ENCODE measurements at regions not wholly inside any gene's neighbourhood (a gene's known extent, or its start where the extent isn't known, plus 50 kb on each side); places are given as distances from the start of the nearest gene placed in this dataset.
"Not testable (repeated sequence)": the region's sequence is repeated elsewhere in the genome, so short reads cannot be mapped to it uniquely, and the experiment has no call there.

DNA sequence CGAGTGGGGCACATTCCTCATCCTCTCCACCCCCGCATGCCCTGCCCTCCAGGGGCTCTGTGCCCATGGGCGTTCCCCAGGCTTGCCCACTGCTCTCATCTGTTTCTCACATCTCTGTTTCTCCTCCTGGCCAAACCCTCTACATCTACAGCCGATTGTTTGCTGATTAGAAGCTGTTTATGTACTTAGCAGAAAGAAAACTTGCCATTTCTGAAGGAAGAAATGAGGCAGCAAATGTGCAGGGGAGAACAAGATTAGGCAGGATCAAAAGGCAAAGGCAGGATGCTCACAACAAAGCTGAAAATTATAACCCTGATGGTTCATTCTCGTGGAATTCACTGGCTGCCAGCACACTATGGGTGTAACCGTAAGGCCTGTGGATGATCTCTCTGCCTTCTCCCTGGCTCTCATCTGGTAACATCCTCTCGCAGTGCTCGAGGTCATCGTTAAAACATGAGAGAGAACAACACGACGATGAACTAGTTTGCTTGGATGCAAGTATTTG, 111.6 kb upstream of the KLF14 start:
- no peak for DNase-seq (ENCODE audit: low read depth in 4 of 4, low spot score in 3 of 4)

DNA sequence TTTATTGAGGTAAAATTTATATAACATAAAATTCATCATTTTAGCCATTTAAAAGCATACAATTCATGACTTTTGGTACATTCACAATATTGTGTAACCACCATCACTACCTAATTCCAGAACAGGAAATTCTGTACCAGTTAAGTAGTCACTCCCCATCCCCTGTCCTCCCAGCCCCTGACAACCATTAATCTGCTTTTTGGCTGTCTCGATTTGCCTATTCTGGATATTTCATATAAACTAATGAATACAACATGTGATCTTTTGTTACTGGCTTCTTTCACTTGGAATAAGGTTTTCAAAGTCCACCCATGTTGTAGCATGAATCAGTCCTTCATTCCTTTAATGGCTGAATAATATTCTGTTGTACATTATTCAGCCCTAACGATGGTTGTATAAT, 115.6 kb upstream of the KLF14 start:
- no peak for DNase-seq (ENCODE audit: low read depth in 4 of 4, low spot score in 3 of 4)

DNA sequence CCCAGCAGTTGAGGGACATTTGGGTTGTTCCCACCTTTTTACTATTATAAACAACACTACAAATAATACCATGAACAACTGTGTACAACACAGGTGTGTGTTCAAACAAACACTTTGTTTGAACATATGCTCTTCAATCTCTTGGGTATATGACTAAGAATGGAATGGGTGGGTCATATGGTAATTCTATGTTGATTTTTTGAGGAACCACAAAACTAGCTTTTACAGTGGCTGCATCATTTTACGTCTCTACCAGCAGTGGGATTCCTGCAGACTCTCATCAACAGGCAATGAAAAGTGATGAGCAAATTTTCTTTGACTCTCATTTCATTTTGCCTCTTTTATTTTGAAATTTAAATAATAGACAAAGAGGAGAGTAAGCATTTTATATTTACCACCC, 116.9 kb upstream of the KLF14 start:
- DNase-seq (ENCODE audit: low read depth in 4 of 4, low spot score in 3 of 4): no peak

DNA sequence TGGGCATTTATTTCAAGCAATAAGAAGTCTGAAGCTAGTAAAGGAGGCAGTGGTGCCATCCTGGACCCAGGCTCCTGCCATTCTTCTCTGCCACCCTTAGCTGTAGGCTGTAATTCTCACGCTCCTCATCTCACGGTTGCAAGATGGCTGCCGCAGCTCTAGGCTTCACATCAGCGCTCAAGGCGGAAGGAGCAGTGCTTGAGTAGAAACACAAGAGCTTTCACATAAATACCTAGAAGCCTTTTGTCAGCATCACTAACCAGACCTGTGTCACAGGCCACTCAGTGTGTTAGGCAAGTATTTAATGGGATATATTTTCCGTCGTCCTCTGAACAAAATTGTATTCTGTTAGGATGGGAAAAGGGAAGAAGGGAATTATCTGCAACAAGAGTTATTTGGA, 118.9 kb upstream of the KLF14 start:
- DNase-seq (ENCODE audit: low read depth in 4 of 4, low spot score in 3 of 4): no peak

DNA sequence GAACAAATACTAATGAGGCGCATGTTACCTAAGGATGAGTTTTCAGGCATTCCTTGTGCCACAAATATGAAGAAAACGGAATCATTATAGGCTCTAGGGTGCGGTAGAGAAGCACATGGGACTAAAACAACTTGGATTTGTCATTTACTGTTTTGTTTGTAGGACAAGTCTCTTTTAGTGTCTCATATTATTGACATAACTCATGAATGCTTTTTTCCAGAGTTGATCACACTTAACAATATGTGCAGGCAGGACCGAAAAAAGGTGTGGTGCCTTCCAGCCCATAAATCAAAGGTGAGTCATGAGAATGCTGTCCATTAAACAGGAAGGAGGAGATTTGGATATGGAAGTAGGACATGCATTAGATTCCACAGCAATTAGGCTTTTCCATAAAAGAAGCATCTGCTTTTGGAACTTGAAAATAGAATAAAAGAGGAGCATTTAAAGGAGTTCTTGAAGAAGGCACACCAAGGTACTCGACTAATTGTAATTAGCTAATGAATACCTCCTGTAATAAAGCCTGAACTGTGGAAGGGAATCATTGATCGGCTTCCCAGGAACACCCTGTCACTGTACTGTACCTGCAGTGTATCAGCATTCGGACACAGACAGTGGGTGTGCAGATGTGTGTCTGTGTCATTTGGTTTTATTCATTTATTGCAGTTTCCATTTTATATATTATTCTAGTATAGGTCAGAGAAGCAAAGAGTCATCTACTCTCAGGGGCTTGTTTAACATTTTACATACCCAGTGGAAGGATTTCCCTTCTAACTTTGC, 119.7 kb upstream of the KLF14 start:
- no peak for DNase-seq (ENCODE audit: low read depth in 4 of 4, low spot score in 3 of 4)

DNA sequence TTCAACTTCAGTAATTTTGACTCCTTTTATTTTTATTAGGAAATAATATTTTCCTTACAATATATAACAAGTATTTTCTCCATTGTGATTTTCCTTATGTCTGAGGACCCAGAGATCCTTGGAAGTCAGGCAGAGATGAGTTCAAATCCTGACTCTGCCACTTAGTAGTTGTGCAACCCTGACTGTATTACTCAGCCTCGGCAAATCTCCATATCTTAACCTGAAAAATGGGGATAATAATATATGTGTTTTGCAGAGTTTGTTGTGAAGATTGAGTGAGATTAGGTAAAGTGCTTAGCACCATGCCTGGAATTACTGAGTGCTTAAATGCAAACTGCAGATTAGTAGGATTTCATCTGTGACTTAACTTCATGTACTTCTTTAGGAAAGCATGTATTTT, 120.5 kb upstream of the KLF14 start:
- DNase-seq (ENCODE audit: low read depth in 4 of 4, low spot score in 3 of 4): no peak

DNA sequence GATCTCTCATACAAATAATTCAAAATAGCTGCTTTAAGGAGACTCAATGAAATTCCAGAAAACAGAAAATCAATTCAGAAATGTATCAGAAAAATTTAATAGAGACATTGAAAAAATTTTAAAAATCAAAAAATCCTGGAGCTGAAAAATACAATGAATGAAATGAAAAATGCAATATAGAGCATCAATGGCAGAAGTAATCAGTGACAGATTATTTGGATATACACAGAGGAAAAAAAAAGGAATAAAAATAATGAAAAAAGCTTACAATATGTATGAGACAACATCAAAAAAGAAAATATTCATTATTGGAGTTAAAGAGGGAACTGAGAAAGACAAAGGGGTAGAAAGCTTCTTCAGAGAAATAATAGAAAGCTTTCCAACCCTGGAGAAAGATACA, 122.9 kb upstream of the KLF14 start:
- DNase-seq (ENCODE audit: low read depth in 4 of 4, low spot score in 3 of 4): no peak

DNA sequence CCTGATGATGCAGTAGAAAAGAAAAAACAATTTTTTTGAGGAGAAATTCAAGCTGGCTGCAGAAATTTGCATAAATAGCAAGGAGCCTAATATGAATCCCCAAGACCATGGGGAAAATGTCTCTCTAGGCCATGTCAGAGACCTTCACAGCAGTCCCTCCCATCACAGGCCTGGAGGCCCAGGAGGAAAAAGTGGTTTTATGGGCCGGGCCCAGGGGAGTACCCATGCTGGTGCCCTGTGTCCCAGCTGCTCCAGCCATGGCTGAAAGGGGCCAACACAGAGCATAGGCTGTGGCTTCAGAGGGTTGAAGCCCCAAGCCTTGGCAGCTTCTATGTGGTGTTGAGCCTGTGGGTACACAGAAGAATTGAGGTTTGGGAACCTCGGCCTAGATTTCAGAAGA, 126.8 kb upstream of the KLF14 start:
- DNase-seq (ENCODE audit: low read depth in 4 of 4, low spot score in 3 of 4): not testable (repeated sequence)

DNA sequence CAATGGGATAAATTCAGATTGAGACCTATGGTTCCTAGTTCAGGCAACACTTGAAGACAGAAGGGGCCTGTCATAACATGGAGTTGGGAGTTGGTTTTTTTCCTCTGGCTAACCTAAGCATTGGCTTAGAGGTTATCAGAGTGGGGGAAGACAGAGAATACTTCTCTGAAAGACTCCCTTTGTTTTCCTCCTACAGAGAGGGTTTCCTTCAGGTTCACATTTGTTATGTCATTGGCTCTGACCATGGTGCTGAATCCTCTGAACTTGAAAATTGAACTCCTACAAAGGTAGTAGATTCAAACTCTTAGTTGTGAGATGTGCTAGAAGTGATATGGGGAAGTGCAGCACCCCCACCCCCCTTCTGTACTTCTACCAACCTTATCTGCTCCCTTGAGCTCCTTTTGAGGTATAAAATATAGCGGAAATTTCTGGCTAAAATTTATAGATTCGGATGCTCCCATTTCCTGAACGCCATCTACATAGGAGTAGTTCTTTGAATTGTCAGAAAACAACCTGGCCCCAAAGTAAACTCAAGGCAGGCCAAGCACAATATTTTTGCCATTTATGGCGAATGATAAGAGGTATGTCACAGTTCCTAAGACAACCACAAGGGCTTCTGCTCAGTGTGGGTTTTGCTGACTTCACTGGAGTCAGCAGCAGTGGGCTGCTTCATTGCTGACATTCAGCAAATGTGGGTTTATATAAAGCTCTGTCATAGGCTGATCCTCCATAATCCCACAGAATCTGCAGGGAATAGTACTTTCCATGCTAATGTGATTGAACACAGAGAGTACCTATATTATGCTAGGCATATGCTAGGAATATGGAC, 131.6 kb upstream of the KLF14 start:
- DNase-seq (ENCODE audit: low read depth in 4 of 4, low spot score in 3 of 4): peak in 1 of 4 donors; percentile 27

DNA sequence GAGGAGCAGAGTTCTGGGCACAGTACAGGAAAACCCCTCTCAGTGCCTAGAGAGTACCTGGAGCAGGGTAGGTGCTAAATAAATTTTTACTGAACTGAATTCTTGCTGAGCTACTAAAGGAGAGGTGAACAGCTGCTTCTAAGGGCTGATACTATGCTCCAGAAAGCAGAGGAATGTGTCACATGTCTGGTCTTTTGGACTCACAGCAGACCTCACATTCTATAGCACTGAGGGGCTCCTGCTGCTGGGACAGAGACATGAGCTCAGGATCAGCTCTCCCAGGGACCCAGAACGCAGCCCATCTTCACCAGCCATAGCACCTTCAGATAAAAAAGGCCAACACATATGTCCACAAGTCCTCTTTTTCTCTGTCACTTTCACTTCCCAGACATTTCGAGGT, 133.0 kb upstream of the KLF14 start:
- DNase-seq (ENCODE audit: low read depth in 4 of 4, low spot score in 3 of 4): no peak

DNA sequence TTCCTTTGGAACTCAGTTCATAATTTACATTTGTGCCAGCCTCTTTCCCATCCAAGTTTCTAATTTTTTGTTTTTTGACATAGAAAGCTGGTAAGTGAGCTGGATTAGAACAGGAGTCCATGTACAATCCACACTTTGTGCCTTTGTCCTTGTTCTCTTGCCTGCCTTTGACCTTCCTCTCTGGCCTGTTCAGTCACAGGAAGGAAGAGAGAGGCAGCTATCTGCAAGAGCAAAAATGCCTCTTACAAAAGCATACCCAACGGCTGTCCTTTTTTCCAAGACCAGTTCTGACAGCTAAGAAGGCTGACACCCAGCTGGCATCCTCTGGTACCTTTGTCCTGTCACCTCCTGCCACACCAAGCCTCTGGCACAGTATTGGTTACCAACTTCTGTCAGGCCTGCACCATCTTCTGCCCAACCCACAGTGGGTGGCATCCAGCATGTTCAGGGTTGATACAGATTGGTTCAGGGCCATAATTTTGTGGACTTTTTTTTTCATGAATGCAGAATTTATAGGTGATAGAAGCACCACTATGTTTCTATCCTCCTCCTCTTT, 133.7 kb upstream of the KLF14 start:
- no peak for DNase-seq (ENCODE audit: low read depth in 4 of 4, low spot score in 3 of 4)

DNA sequence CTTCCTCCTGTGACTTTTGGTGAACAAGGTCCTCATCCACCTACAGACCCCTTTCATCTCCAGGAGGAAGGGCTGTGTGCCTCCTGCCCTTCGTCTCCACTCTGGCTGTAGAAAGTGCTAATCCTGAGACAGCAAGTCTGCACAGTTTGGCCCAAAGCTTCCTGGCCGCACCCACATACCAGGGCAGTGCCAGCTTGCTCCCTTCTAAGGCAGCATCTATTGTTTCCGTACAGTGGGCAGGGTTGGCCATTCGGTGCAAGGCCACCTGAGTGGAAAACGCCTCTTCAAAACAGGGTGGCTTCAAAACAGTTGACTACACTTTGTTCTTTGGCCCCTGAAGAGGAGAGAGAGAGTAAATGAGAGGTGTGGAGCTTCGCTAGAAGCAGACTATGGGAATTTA, 134.1 kb upstream of the KLF14 start:
- no peak for DNase-seq (ENCODE audit: low read depth in 4 of 4, low spot score in 3 of 4)

DNA sequence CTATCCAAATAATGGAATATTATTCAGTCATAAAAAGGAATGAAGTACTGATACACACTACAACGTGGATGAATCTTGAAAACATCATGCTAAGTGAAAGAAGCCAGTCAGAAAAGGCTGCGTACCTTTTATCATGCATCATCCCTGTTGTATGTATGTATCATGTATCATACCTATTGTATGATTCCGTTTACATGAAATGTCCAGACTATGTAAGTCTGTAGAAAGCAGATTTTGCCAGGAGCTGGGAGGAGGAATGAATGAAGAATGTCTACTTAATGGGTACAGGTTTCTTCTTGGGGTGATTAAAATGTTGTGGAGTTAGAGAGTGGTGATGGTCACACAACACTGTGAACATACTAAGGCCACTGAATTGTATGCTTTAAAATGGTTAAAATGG, 135.9 kb upstream of the KLF14 start:
- DNase-seq (ENCODE audit: low read depth in 4 of 4, low spot score in 3 of 4): no peak

DNA sequence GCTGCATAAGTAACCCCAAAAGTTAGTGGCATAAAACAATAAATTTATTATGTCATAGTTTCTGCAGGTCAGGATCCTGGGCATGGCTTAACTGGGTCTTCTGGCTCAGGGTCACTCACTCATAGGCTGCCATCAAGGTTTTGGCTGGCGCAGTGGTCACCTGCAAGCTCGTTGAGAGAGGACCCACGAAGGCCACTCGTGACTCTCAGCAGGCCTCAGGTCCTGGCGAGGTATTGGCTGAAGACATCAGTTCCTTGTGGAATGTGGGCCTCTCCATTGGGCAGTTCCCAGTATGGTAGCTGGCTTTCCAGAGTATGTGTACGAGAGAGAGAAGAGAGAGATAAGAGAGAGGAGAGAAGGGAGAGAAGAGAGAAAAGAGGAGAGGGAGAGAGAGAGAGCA, 138.3 kb upstream of the KLF14 start:
- no peak for DNase-seq (ENCODE audit: low read depth in 4 of 4, low spot score in 3 of 4)

DNA sequence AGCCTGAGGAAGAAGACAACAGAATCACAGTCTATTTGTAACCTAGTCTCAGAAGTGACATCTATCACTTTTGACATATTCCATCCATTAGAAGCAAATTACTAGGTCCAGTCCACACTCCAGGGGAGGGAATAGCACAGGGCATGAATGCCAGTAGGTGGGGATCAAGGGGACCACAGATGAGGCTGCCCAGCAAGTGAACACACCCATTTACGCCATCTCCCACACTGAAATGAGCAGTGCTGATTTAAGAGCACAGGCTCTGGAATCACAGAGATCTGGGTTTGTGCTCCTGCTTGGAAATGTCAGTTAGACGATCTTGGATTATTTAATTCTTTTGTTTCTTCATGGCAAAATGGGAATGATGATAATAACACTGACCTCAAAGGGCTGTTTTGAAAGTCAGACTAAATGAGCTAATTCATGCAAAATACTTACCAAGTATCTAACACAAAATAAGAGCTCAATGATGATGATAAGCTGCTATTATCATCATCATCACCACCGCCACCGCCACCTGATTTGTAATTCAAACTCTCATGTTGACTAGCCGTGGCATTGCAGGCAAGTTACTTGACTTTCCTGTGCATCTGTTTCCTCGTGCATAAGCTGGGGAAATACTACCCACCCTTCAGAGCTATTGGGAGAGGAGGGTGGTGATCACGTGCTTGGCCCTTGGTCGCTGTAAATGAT, 138.9 kb upstream of the KLF14 start:
- no peak for DNase-seq (ENCODE audit: low read depth in 4 of 4, low spot score in 3 of 4)

DNA sequence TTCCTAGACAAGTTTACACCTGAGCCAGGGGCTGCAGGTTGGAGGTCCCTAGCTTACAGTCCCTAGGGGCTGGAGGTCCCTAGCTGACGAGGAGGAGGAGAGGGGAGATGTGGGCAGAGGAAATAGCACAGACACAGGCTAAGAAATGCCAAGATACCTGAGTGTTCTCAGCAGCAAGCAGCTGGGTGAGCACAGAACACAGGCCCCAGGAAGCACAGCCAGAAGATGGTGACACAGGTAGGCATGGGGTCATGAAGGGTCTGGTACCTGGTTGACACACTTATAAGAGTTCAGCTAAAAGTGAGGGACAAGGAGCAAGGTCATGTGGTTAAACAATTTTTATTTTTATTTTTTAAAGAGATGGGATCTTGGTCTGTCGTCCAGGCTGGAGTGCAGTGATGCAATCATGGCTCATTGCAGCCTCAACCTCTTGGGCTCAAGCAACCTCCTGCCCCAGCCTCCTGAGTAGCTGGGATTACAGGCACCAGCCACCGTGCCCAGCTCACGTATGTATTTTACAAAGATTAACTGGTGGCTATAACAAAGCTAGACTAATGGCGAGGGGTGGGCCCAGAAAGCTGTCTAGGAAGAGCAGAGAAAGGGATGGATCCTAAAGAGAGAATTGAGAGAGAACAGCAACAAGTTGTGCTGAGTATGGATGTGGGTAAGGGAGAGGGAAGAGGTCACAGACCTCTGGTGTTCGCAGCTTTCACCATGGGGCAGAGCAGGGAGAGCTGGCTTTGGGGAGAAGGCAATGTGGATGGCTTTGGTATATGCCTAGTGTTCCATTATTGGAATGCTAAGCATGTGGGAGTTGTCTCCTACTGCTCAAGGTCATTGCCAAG, 140.3 kb upstream of the KLF14 start:
- DNase-seq (ENCODE audit: low read depth in 4 of 4, low spot score in 3 of 4): no peak

DNA sequence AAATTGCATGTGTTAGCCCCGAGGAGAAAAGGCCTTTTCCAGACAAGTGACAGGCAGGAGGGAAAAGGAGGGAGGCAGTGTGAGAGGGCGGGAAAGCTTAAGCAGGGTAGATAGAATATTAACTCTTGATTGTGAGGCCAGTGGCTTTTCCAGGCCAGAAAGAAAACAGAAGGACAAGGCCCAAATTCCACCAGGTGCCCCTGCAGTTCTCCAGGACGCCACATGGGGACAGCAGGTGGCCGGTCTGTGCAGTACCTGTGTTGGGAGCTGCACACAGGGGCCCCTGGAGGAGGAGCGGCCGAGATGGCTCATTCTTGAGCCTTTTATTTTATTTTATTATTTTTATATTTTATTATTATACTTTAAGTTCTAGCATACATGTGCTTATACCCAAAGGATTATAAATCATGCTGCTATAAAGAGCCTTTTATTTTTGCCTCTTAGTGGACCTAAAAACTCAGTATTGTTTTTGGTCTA, 141.3 kb upstream of the KLF14 start:
- no peak for DNase-seq (ENCODE audit: low read depth in 4 of 4, low spot score in 3 of 4)

DNA sequence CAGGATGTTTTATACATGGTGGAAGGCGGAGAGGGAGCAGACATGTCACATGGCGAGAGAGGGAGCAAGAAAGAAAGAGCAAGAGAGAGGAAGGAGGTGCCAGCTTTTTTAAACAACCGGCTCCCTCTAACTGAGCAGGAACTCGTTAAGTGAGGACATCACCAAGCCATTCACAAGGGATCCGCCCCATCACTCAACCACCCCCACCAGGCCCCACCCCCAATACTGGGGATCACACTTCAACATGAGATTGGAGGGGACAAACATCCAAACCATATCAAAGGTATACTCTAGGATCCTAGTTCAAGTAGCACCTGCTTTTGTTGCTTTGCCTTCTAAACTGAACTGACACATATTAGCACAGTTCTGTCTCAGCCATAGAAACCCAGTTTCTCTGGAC, 141.9 kb upstream of the KLF14 start:
- no peak for DNase-seq (ENCODE audit: low read depth in 4 of 4, low spot score in 3 of 4)

DNA sequence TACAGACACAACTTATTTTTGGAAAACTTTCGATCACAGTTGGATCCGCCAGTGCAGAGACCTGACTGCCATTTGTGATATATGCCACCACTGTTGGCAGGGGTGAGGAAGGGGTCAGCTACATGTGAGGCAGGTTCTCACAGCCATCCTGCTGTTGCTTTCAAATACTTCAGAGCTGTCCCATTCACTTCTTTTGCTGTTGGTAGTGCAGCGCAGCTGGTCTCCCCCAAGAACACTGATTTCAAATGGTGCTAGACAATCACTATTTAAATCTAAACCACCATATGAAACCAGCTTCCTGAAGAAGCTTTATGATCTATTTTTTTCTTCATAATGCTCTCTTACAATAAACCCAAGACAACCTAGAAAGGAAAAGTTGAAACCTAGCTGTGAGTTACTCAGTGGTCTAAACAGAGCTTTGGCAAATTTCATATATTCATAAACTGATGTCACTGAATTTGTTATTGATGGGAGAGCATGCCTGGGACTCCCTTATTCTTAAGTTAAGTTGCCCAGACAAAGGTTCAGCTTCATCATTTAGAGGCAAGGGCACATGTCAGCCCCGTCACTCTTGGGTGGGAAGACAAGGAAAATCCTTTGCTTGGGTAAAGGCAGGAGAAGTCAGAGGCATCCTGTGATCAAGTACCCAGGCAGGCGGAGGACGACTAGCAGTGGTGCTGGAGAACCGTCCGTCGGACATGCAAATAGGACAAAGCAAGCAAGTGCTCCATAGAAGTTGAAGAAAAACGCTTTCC, 143.4 kb upstream of the KLF14 start:
- no peak for DNase-seq (ENCODE audit: low read depth in 4 of 4, low spot score in 3 of 4)

DNA sequence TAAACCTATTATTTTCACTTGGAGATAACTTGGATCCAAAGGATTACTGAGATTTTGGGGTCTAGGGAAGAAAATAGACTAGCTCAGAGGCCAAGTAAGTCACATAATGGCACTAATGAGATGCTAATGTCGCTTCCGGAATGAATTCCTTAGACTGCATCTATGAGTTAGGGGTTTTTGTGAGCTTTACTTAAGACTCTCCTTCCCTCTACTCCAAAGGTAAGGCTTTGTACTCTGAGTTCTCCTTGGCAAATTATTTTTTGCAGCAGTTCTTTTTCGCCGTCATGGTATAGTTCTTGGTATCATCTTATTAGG, 143.9 kb upstream of the KLF14 start:
- no peak for DNase-seq (ENCODE audit: low read depth in 4 of 4, low spot score in 3 of 4)
